T47D (cell line): ENCODE measurements at regions not wholly inside any gene's neighbourhood (a gene's known extent, or its start where the extent isn't known, plus 50 kb on each side); places are given as distances from the start of the nearest gene placed in this dataset.

Source experiments
- DNase-seq, 2 experiments: peaks; one replicate each; pipeline versions ENCODE4 v3.0.0 to v3.0.0-alpha.2; 2011 to 2012; ENCODE audit warnings: low read depth in 1 of 2, low spot score in 1 of 2
- JUND ChIP-seq: IDR thresholded peaks from 2 replicates; pipeline ENCODE4 v1.6.1; 2012; ENCODE audit warnings: low read depth
- in situ Hi-C: cut with HindIII; loops from 2 replicates; pipeline ENCODE4 v1.10.0; 2016; ENCODE audit warnings: low sequenced_read_pairs, low pct_unique_long_range_greater_than_20kb

DNA sequence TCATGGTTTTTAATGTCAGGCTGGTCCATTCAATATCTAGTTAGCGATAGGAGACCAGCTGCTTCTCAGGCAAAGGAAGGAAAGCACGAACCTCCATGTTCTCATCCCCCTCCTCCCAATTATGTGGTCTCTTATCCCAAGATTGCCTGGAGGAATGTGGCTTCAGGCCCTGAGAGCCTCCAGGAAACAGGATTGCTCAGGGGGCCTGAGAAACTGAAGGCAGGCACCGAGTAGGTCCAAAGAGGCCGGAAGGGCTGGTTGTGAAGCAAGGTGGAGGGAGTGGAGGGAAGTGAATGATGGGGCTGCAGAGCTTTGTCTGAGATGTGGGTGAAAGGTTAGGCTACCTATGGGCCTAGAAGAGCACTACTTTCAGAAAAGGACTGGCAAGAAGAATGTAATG lies 188.2 kb upstream of the DDHD1 start:
- TF ChIP-seq JUND, result no peak
- DNase-seq, result no peak
- in situ Hi-C loops, result no loop called here

DNA sequence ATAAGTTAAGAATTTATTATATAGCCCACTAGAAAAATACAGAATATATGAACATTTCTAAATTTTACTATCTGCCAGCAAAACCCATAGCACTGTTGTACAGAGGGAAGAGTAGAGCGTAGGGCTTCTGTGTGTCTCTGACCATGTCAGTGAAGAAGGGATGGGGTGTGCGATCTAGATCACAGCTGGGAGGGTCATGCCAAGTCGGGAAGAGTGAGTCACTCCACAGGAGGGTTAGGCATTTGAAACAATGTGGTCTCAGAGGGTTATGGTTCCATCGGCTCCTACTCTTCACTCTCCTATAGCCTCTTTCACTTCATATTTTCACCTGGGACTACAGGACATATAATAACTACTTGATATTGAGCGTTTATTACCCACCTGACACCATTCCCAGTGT lies 185.1 kb upstream of the DDHD1 start:
- no peak for TF ChIP-seq JUND
- DNase-seq, result no peak
- in situ Hi-C loops, result no loop called here

- DNase-seq, result no peak
- no peak for TF ChIP-seq JUND
- in situ Hi-C loops, result no loop called here
These were observed 183.6 kb upstream of the DDHD1 start for GRCh38 chr14:53336729-53337128.

GRCh38 chr14:53333809-53334208 lies 180.7 kb upstream of the DDHD1 start:
- no peak for DNase-seq
- no peak for TF ChIP-seq JUND
- in situ Hi-C loops, result no loop called here

DNA sequence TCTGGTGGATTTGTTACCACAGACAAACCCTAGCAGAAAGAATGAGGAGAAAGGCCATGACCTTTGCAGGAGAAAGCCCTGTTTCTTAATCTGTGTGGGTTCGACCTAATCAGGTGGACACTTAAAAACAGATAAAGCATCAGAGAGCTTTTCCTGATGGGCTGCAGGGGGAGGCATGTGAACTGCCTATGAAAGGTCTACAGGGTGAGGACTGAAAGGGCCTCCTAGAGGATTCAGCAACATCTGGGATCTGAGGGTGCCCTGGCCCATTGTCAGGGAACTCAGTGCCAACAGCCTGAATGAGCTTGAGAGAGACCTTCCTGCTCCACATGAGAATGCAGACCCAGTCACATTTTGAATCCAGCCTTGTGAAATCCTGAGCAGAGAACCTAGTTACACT lies 178.8 kb upstream of the DDHD1 start:
- in situ Hi-C loops, result no loop called here

GRCh38 chr14:53331247-53331646 lies 178.1 kb upstream of the DDHD1 start:
- TF ChIP-seq JUND, result no peak
- in situ Hi-C loops, result no loop called here
- DNase-seq, result no peak

More for the DNA sequence above, 178.8 kb upstream of the DDHD1 start:
- no peak for TF ChIP-seq JUND
- DNase-seq, result no peak

- no peak for TF ChIP-seq JUND
- in situ Hi-C loops, result no loop called here
- no peak for DNase-seq
These were observed 177.3 kb upstream of the DDHD1 start for GRCh38 chr14:53330441-53330840.

GRCh38 chr14:53328841-53329240 lies 175.7 kb upstream of the DDHD1 start:
- no peak for TF ChIP-seq JUND
- in situ Hi-C loops, result no loop called here
- DNase-seq, result no peak

GRCh38 chr14:53327716-53328115 lies 174.6 kb upstream of the DDHD1 start:
- peak in 1 of 2 experiments; percentile 65 for DNase-seq
- in situ Hi-C loops, result no loop called here
- TF ChIP-seq JUND, result peak; percentile 49; the same call in 1 of the 2 replicates

- TF ChIP-seq JUND, result no peak
- in situ Hi-C loops, result no loop called here
- peak in 1 of 2 experiments; percentile 26 for DNase-seq
These were observed 172.2 kb upstream of the DDHD1 start for GRCh38 chr14:53325176-53325806.

- DNase-seq, result peak in 1 of 2 experiments; percentile 59
- in situ Hi-C loops, result no loop called here
- no peak for TF ChIP-seq JUND
These were observed 163.4 kb upstream of the DDHD1 start for GRCh38 chr14:53316504-53316903.

DNA sequence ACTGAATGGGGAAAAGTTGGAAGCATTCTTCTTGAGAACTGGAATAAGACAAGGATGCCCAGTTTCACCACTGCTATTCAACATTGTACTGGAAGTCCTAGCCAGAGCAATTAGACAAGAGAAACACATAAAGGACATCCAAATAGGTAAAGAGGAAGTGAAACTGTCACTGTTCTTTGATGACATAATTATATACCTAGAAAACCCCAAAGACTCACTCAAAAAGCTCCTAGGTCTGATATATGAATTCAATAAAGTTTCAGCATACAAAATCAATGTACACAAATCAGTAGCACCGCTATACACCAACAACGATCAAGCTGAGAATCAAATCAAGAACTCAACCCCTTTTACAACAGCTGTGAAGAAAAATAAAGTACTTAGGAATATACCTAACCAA lies 157.3 kb upstream of the DDHD1 start:
- TF ChIP-seq JUND, result no peak
- in situ Hi-C loops, result no loop called here
- no peak for DNase-seq

- no peak for DNase-seq
- TF ChIP-seq JUND, result no peak
- in situ Hi-C loops, result no loop called here
These were observed 153.8 kb upstream of the DDHD1 start for GRCh38 chr14:53306911-53307310.

DNA sequence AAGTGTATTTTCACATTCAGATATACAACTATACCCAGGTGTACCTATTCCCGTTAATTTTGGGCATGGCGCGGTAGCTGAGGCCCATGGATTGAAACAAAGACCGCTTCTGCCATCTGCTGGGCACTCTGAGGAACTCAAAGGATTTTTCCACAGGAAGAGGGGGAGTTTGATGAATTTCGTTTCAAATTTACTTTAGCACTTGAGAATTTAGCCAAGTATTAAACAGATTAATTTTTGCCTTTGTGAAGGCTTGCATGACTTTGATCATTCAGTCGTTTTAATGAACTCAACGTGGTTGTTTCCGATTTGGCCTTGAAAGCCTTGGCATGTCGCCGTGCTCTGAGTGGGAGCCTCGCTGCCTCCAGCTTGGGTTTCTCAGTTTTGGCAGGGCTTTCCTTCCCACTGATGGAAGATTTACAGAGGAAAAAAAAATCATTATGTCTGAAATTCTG lies 153.2 kb upstream of the DDHD1 start:
- peak; percentile 57 to 77 for DNase-seq
- no peak for TF ChIP-seq JUND
- in situ Hi-C loops, result no loop called here
